ENCODE measurements at regions not wholly inside any gene's neighbourhood (a gene's known extent, or its start where the extent isn't known, plus 50 kb on each side); places are given as distances from the start of the nearest gene placed in this dataset.

GRCh38 chr9:105993921-105994715, 299.8 kb downstream of the TMEM38B start:
- ATAC-seq: no peak
- TF ChIP-seq OSR1 (CRISPR knock-in tag; IDR thresholded peaks at IDR 0.05) (no peak), ZFP30 (CRISPR knock-in tag; IDR thresholded peaks at IDR 0.05) (no peak), ZNF8 (CRISPR knock-in tag; IDR thresholded peaks at IDR 0.05) (no peak), ZC3H10 (CRISPR knock-in tag; IDR thresholded peaks at IDR 0.05) (no peak), GLIS3 (CRISPR knock-in tag; IDR thresholded peaks at IDR 0.05) (no peak), TOX (CRISPR knock-in tag; IDR thresholded peaks at IDR 0.05; ENCODE audit: borderline replicate concordance) (no peak), ZFP3 (CRISPR knock-in tag; IDR thresholded peaks at IDR 0.05) (no peak), SNAI2 (CRISPR knock-in tag; IDR thresholded peaks at IDR 0.05) (no peak), POU6F1 (CRISPR knock-in tag; IDR thresholded peaks at IDR 0.05; ENCODE audit: borderline replicate concordance, low read depth) (no peak), TCF4 (CRISPR knock-in tag; IDR thresholded peaks at IDR 0.05; ENCODE audit: borderline replicate concordance) (no peak), CREB5 (CRISPR knock-in tag; IDR thresholded peaks at IDR 0.05; ENCODE audit: low read depth) (no peak), ZNF70 (CRISPR knock-in tag; IDR thresholded peaks at IDR 0.05) (no peak), TSHZ2 (CRISPR knock-in tag; IDR thresholded peaks at IDR 0.05) (no peak), CSRNP3 (CRISPR knock-in tag; IDR thresholded peaks at IDR 0.05) (no peak), ISL1 (CRISPR knock-in tag; IDR thresholded peaks at IDR 0.05) (no peak), CSDC2 (CRISPR knock-in tag; IDR thresholded peaks at IDR 0.05) (no peak), BACH2 (CRISPR knock-in tag; IDR thresholded peaks at IDR 0.05; ENCODE audit: borderline replicate concordance) (no peak), RARB (CRISPR knock-in tag; IDR thresholded peaks at IDR 0.05) (no peak)

- ATAC-seq: no peak
- TF ChIP-seq GLIS3 (CRISPR knock-in tag; IDR thresholded peaks at IDR 0.05) (no peak), ESRRG (CRISPR knock-in tag; IDR thresholded peaks at IDR 0.05) (no peak), CSRNP3 (CRISPR knock-in tag; IDR thresholded peaks at IDR 0.05) (no peak), ZNF70 (CRISPR knock-in tag; IDR thresholded peaks at IDR 0.05) (no peak), PATZ1 (CRISPR knock-in tag; IDR thresholded peaks at IDR 0.05; ENCODE audit: borderline replicate concordance) (no peak), ZNF8 (CRISPR knock-in tag; IDR thresholded peaks at IDR 0.05) (no peak), TCF4 (CRISPR knock-in tag; IDR thresholded peaks at IDR 0.05; ENCODE audit: borderline replicate concordance) (no peak), ZC3H10 (CRISPR knock-in tag; IDR thresholded peaks at IDR 0.05) (no peak), SNAI2 (CRISPR knock-in tag; IDR thresholded peaks at IDR 0.05) (no peak), CREB5 (CRISPR knock-in tag; IDR thresholded peaks at IDR 0.05; ENCODE audit: low read depth) (no peak), CSDC2 (CRISPR knock-in tag; IDR thresholded peaks at IDR 0.05) (no peak), TSHZ2 (CRISPR knock-in tag; IDR thresholded peaks at IDR 0.05) (no peak), POU6F1 (CRISPR knock-in tag; IDR thresholded peaks at IDR 0.05; ENCODE audit: borderline replicate concordance, low read depth) (no peak), ARNTL (CRISPR knock-in tag; IDR thresholded peaks at IDR 0.05; ENCODE audit: borderline replicate concordance, low read depth) (no peak)
Measured at GRCh38 chr9:105994970-105995369, 300.6 kb downstream of the TMEM38B start.
